DMS53 treated with DMSO at 0.1 percent for 48 hours (cell line): ENCODE measurements at regions not wholly inside any gene's neighbourhood (a gene's known extent, or its start where the extent isn't known, plus 50 kb on each side); places are given as distances from the start of the nearest gene placed in this dataset.

Experiments
- DNase-seq: peaks from one replicate; lab custom pipeline; 2025; ENCODE audit not compliant: unreplicated experiment; lab: John Stamatoyannopoulos, UW

DNA sequence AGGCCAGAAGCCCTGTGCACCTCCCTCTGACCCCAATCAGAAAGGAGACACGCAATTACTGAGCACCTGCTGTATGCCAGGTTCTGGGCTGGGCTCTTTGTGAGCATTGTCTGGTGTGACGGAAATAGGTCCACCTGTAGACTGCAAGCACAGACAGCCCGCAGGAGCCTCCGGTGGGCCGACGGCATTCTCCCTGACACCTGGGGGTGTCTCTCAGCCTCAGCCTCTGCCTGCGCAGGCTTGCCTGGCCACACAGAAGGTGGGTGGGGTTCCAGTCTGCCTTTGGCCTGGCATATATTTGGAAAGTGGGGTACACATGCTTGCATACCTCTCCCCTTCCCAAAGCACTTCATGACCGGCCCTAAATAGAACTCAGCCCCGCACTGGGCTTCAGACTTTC lies 129.3 kb downstream of the BUD13 start:
- no peak for DNase-seq

DNA sequence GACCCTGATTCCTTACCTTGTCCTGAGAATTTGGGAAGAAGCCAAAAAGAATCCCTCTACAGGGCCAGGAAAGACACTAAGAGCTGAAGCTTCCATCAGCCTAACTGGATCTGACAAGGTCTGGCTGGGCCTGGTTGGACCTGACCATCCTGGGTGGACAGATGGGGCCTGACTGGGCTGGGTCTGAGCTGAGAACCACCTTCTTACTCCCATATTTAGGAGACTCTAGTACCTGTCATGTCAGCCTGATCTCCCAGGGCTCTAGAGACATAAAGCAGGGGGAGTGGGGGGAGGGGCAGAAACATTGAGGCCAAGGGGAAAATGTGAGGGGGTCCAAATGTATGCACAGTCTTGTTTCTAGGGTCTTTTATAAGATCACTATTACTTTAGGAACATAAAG lies 129.9 kb downstream of the BUD13 start:
- no peak for DNase-seq

DNA sequence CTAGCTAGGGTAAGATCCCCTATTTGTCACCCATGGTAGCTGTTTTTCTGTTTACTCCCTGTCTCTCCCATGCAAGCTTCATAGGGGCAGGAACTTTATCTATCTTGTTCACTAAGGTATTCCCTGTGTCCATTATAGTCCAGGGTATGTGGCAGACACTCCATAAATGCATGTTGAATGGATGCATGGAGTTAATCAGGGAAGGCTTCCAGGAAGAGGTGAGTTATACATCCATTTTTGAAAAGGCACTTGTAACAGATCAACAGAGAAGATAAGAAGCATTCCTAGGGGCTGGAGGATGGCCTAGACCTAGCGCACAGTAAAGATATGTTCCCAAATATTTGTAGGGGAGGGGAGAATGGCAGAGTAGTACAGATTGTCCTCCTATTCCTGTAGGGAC lies 130.3 kb downstream of the BUD13 start:
- DNase-seq, result no peak

DNA sequence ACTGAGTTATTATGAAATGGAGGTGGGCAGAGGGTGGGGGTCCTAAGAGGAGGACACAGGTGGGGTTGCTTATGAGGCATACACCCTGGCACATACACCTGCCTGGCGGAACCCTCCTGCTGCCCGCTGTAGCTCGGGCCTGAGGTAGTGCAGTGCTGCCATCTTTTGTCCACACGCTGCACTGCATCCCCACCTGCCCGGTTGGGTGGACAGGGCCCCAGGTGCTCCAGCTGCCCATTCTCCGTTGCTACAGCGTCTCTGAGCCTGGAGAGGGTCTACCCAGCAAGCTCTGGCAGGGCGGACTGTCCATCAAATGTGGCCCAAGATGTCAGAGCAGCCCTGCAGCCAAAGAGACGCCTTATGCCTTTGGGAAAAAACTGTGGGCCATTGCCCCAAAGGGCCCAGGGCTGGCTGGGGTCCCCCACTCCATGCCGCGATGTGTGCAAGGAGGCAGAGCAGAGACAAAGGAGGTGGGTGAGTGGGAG lies 131.2 kb downstream of the BUD13 start:
- peak; percentile 52 for DNase-seq

DNA sequence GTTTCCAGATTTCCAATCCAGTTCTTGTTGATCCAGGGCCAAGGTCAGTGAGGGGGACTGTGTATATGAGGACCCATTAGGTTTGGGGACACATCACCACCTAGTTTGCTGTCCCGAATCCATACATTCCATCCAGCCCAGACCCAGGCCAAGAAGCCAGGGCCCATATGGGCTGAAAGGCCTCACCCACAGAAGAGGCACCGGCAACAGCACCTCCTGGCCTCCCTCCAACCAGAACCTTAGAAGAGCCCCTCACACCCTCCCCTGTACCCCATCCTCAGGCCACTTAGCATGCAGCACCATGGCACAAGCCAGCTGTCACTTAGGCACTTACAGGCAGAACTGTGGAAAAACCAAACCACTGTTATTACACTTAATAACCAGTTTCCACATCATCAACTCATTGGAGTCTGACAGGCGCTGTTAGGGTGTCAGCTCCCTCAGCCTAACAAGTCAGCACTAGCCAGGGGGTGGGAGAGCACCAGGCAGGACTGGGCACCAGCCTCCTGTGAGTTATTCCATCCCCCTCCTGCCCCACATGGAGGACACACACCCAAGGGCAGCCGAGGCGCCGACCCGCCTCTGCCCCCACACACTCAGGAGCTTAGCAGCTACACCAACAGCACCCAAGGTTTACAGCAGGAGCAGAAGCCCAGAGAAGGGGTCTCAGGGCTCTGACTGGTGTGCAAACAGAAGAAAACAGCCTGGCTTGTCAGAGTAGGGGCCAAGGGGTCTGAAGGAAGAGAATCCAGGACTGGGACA lies 132.0 kb downstream of the BUD13 start:
- DNase-seq, result no peak

DNA sequence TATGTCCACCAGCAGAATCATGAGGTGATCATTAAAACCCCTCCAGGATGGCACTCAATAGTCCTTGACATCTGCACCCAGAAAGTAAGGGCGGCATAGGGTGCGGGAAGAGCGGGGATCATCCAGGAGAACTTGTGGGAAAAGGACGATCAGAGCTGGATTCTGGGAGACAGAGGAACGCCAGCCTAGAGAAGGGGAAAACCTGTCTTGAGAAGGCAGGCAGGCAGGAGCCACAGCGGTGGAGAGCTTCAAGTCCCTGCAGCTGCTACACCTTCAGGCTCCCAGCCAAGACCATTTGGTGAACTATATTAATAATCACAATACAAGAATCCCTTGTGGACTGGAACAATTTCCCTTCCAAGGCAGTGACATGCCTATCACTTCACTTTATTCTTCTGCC lies 134.3 kb downstream of the BUD13 start:
- no peak for DNase-seq

DNA sequence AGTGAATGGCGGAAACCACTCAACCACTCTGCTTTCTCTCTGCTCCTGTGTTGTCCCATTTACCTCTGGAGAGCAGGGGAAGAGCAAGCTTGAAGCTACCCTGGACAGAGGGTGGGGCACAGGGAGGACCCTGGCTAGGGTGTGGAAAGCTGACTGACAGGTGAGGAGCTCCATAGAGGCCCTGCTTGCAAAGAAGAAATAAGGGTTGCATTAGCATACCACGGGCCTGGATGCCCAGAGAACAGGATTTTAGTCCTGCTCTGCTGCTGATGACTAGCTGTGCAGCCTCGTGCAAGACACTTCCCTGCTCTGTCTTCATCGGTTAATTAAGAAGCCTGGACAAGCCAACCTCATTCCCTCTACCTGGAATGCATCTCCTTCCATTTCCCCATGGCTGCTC lies 135.0 kb downstream of the BUD13 start:
- DNase-seq, result no peak

DNA sequence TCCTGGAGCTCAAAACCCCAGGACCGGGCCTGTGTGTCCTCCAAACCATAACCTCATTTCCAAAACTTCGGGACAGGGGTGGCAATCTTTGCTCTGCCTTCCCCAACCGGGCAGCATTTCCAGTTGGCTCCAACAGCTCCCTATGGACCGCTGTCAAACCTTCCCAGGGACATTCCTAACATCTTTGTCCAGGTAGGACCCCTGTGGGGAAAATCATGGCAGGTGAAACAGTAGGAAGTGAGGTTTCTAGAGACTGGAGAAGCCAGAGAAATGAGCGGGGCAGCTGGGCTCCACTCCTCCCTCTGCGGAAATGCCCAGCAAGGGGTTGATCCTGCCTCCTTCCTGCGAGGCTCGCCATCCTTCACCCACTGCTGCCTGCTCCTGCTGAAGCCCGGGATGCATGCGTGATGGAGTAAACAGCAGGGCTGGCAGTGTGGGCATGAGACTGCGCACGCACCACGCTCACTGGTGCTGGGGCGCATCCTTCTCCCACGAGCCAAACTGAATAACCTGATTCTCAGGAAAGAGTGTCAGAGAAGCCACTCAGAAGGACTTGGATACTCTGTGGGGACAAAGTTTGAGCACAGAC lies 136.4 kb downstream of the BUD13 start:
- DNase-seq, result no peak

DNA sequence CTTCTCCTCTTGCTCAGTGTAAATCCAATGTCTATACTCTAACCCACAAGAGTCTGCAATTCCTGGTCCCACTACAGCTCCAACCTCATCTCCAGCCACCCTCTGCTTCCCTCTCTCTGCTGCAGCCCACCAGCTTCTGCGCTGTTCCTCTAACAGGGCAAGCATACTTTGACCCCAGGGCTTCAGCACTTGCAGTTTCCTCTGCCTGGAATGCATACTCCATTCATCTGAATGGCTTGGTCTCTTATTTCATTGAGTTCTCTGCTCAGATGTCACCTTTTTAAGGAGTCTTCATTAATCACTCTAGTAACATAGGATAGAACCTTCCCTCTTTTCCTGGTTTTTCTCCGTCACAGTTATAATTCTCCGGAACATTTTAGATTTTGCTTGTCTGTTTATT lies 141.6 kb downstream of the BUD13 start:
- no peak for DNase-seq

DNA sequence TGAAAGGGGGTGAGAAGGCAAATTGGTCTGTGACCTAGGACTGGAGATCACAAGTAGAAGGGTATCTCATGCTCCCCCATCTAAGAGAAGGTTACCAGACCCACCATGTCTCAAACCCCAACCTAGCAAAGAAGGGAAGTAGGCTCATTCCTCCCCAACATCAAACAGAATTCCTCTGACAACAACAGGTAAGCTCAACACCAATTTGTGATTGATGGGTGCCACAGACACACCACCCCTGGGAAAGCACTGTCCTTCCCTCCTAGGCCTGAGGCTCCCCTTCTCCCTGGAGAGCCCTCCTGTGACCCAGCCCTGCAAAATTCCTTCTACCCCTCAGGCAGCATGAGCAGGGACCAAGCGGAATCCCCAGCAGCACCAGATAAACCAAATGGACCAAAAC lies 154.3 kb downstream of the BUD13 start:
- DNase-seq, result no peak

DNA sequence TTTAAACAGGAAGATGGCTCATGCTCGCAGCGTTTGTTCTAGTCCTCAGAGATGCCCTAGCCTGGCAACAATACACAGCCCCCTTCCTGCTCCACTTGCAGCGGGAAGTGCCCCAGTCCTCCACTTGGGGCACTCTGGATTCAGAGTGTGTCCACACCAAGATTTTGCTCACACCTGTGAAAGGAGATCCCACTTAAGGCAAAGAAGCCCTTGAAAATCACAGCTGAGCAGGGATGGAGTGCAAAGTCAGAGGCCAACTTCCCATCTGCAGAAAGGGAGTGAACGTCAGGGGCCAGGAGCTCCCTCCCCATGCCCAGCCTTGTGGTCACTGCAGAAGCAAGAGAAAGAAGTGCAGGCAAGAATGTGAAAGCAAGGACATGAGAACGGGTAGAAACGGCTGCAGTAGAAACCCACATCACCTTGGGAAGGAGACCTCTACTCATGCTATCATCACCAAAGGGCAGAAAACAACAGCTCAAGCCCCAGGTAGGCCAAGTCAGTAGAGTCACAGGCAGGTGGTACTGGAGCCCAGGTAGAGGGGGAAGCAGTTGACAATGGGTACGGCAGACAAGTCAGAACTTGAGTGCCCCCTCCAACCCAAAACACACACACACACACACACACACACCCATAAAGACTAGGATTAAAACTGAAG lies 157.4 kb downstream of the BUD13 start:
- DNase-seq, result no peak

DNA sequence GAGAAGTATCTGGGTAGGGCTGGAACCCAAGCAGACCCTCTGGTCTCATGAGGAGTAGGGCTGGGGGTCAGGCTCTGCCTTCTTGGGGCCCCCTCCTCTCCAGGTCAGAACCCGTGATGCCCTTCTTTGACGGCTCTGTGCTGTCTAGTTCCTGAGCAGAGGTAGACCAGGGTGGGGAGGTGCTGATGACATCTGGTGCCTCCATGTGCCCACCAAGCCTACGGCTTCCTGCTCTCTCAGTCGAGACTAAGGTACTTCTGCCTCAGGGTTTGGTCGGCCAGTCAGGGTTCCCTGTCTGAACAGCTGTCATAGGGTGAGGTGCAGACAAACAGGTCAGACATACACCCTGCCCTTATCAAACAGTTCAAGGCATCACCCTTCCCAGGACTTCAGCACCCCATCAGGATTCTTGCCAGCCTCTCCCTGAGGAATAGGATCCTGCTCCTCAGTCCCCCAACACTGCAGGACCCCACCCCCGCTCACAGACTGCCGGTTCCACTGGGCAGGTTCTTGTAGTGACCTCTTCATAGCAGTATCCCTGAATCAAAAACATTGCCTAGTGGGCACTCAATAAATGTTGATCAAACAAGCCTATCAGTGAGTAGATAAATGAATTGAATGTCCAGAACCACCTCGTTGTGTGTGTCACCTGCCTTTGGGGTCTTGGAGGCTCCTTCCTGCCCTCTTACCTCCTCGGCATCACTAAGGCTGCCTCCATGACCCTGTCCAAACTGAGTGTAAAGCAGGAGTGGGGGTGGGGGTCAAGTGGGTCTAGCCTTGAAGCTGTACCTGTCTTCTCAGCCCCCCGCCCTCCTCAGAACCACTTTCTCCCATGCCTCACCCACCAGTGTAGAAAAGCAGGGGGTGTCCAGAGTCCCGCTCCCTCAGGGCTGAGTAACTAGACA lies 158.2 kb downstream of the BUD13 start:
- DNase-seq, result no peak

DNA sequence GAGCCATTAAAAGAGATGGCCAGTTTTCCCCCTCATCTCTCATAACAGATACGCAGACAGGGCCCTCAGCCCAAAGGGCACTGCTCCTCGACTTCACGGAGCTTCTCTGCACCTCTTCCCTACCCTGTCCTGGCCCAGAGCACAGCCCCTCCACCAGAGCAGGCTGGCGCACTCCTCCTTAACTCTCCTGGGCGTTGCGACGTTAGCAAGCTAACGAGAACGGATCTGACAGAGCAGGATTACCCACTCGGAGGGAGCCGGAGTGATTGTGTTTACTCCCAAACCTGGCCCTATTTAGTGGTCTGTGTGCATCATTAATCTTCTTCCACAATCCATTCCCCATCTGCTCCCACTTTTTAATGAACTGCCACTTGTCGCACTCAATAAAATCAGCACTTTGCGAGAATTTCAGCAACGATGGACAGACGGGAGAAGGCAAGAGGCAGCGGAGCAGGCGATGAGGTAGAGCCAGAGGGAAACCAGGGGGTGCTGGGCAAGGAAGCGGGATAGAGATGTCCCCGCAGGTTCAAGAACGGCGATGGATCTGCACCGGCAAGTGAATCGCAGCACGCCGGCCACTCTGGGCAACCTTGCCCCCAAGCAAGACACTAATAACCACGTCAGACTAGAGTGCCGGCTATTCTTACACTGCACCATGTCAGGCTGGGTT lies 159.4 kb downstream of the BUD13 start:
- DNase-seq, result no peak

DNA sequence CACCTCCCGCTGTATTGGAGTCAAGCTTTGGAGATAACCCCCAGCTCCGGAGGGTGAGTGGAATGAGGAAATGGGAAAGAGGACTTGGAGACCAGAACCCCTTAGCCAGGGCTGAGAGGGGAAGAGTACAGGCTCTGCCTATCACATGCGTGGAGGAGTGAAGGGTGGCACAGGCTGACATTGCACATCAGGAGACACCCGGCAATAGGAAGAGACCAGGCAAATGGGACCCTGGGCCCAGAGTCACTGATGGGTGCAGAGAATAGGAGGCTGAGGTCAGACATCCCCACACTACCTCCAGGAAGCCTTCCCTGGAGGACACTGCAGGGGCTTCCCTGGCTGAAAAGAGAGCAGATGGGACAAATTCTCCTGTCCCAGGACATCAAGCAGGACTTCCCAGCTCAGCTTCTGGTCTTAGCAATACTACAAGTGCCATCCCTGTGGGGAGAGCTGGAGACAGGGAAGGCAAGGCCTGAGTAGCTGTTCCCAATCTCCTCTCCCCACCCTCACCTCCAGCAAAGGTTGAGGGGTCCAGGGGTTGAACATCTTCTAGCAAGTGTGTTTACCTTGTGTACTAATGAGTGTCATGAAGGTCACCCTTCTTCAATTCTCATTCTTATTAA lies 160.7 kb downstream of the BUD13 start:
- DNase-seq, result no peak

DNA sequence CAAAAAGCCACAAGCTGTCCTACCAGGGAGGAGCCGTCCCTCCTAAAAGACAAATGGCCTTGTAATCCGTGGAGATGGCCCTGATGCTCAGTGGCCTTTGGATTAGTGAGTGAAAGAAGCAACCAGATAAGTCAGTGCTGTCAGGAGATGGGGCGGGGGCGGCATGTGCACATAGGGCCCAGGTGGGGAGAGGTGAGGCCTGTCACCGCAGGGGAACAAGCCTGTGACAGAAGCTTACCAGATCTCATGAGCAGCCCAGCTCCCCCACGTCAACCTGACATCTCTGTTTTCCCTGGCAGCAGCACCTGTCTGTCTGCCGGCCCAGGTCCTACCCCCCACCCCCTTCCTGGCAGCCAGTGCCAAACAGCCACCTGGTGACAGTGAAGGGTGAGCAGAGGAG lies 162.6 kb downstream of the BUD13 start:
- DNase-seq, result no peak

DNA sequence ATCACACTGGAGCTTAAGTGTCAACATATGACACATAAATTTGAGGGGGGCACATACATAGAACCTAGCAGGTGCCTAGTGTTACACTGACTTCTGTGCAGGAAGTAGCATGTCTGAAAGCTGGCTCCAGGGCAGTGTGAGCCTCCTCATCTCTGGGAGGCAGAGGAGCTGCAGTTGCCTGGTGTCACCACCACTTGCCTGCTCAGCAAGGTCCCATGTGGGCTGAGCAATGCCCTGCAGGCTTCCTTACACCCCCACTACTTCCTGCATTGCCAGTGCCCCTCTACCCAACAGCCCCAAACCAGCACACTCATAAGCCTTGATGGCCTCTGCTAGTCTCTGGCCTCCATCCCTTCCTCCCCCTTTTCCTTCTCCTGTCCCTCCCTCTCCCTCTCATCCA lies 165.8 kb downstream of the BUD13 start:
- no peak for DNase-seq

DNA sequence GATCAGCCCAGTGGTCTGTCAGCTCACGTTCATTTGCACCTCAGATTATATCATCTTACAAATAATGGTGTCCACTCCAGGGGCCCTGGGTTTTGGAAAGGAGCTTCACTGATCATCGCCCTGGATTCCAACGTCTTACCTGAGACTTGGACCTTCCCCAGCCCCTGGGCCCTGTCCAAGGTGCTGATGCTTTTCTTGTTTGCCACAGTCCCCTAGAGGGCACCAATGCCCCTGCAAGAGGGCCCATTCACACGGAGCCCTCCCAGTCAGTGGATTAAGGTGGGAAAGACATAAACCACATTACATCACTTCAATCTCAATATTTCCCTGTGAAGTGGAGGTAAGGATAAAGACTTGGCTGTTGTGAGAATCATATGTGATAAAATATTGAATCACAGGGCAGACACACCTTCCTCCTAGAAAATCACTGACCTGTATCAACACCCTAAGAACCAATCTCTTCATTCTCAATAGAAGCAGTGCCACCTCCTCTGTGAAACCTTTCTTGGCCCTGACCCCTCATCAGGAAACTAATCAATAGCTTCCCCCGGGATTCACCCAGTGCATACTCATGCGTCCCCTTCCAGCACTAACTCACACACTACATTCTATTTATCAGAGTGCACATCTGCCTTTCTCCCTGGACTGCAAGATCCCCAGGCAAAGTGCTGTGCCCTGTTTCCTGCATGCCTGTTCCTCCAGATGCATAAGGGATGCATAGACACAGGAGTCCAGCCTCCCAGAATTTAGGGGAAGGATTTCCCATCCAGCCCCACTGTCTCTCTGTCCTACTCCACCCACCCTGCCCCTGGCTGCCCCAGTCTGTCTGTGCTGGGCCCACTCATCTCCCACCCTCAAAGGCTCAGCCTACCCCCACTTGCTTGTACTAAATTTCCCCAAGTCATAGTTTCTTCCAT lies 167.0 kb downstream of the BUD13 start:
- DNase-seq, result no peak

DNA sequence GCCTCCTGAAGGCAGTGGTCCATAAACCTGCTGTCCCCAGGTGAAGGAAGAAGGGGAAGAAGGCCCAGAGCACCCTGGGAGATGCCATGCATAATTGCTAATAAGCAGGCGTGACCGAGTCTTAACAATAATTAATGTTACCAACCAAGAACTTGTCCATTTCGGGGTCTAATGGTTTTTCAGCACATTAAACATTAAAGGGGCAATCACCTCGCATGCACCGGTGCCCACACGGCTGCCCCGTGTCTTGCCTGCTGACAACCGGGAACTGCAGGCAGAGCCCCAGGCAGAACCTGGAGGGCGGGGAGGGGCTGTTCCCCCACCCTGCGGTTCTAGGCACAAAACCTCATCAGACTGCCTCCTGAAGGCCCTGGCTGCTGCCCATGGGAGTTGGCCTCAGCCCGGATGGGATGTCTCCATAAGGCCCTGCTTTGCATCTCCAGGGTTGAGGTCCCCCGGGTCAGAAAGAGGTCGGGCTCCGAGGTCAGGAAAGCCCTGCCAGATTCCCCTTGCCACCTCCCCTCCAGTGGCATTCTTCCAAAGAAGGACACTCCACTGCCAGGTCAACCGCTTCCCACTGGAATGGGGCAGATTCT lies 169.0 kb downstream of the BUD13 start:
- no peak for DNase-seq

DNA sequence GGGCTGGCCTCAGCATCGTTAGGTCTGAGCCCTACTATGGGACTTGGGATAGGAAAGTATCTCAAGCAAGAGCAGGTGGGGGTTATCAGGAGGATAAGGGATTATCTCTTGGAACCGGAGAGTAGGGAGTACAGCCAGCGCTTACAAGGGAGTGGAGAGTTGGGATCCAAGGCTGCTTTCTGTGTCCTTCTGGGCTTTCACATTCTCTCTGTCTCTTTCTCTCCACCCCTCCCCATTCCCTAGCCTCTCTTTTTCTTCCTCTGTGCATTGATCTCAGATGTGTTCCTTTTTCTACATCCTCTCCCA lies 170.2 kb downstream of the BUD13 start:
- no peak for DNase-seq
